Medulla oblongata (tissue), 1 donor: ENCODE measurements at regions not wholly inside any gene's neighbourhood (a gene's known extent, or its start where the extent isn't known, plus 50 kb on each side); places are given as distances from the start of the nearest gene placed in this dataset.

ENCODE experiments used
- DNase-seq: peaks from one replicate; pipeline ENCODE4 v3.0.0-alpha.2; 2015; ENCODE audit errors: extremely low spot score

GRCh38 chr10:8876171-8876570 lies 821.7 kb downstream of the GATA3 start:
- no peak for DNase-seq

GRCh38 chr10:8889538-8889937 lies 835.0 kb downstream of the GATA3 start:
- DNase-seq = no peak

GRCh38 chr10:8893102-8893501 lies 838.6 kb downstream of the GATA3 start:
- DNase-seq = no peak

- DNase-seq = no peak
Measured at GRCh38 chr10:8894148-8894547, 839.7 kb downstream of the GATA3 start.

GRCh38 chr10:8897769-8898168 lies 843.3 kb downstream of the GATA3 start:
- no peak for DNase-seq

GRCh38 chr10:8898745-8899330 lies 844.4 kb downstream of the GATA3 start:
- DNase-seq = no peak

- DNase-seq = no peak
Measured at GRCh38 chr10:8902926-8903325, 848.4 kb downstream of the GATA3 start.

GRCh38 chr10:8908013-8908412 lies 853.5 kb downstream of the GATA3 start:
- no peak for DNase-seq

GRCh38 chr10:8910314-8910713 lies 855.8 kb downstream of the GATA3 start:
- DNase-seq = no peak

- no peak for DNase-seq
Measured at GRCh38 chr10:8911032-8911431, 856.5 kb downstream of the GATA3 start.

GRCh38 chr10:8912108-8912507 lies 857.6 kb downstream of the GATA3 start:
- no peak for DNase-seq

GRCh38 chr10:8913720-8914119 lies 859.2 kb downstream of the GATA3 start:
- DNase-seq = no peak

GRCh38 chr10:8919280-8919679 lies 864.8 kb downstream of the GATA3 start:
- DNase-seq = no peak

- DNase-seq = no peak
Measured at GRCh38 chr10:8921568-8921967, 867.1 kb downstream of the GATA3 start.

GRCh38 chr10:8923096-8923495 lies 868.6 kb downstream of the GATA3 start:
- no peak for DNase-seq

GRCh38 chr10:8927705-8928104 lies 873.2 kb downstream of the GATA3 start:
- DNase-seq = no peak

GRCh38 chr10:8946451-8946850 lies 892.0 kb downstream of the GATA3 start:
- no peak for DNase-seq

GRCh38 chr10:8950978-8951377 lies 896.5 kb downstream of the GATA3 start:
- no peak for DNase-seq

- DNase-seq = no peak
Measured at GRCh38 chr10:8951440-8952089, 897.1 kb downstream of the GATA3 start.

- no peak for DNase-seq
Measured at GRCh38 chr10:8956400-8956799, 901.9 kb downstream of the GATA3 start.

GRCh38 chr10:8962249-8962648 lies 907.8 kb downstream of the GATA3 start:
- DNase-seq = no peak

- DNase-seq = no peak
Measured at GRCh38 chr10:8967061-8967460, 912.6 kb downstream of the GATA3 start.

- no peak for DNase-seq
Measured at GRCh38 chr10:8969853-8970252, 915.4 kb downstream of the GATA3 start.

GRCh38 chr10:8975535-8975934 lies 921.0 kb downstream of the GATA3 start:
- DNase-seq = no peak
